ENCODE measurements at regions not wholly inside any gene's neighbourhood (a gene's known extent, or its start where the extent isn't known, plus 50 kb on each side); places are given as distances from the start of the nearest gene placed in this dataset.

DNA sequence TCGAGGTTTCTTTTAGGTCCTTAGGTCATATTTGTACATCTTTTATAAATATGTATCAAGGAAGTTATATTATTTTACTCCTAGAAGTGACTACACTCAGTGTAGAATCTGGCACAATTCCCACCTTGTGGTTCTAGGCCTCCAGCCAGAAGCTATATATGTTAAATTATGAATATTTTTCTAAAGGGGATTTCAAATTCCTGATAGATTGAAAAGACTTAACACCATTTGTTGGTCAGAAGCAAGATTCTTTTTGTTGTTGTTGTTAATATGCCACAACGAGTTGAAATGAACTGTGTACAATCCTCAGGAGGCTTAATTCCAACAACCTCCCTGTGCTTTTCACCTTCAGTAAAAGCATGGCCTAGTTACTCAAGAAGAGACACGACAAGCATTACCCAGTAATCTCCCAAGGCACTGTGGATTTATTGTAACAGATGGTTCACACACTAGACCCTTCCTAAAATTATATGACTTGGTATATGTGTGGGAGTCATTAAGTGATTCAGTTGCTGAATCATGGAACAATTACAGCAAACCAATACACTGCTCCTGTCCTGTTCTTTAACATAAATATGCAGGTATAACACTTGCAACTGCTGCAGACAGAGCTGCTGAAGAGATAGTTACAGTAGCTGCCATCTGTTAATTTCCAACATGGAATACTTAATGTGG lies 964.4 kb upstream of the GOT2 start:
- TF ChIP-seq, protein P1, sequence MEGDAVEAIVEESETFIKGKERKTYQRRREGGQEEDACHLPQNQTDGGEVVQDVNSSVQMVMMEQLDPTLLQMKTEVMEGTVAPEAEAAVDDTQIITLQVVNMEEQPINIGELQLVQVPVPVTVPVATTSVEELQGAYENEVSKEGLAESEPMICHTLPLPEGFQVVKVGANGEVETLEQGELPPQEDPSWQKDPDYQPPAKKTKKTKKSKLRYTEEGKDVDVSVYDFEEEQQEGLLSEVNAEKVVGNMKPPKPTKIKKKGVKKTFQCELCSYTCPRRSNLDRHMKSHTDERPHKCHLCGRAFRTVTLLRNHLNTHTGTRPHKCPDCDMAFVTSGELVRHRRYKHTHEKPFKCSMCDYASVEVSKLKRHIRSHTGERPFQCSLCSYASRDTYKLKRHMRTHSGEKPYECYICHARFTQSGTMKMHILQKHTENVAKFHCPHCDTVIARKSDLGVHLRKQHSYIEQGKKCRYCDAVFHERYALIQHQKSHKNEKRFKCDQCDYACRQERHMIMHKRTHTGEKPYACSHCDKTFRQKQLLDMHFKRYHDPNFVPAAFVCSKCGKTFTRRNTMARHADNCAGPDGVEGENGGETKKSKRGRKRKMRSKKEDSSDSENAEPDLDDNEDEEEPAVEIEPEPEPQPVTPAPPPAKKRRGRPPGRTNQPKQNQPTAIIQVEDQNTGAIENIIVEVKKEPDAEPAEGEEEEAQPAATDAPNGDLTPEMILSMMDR (IDR thresholded peaks at IDR 0.05), result no peak
- TF ChIP-seq POLR2A (IDR thresholded peaks at IDR 0.05), result no peak
